SJSA1 (cell line): ENCODE measurements at regions not wholly inside any gene's neighbourhood (a gene's known extent, or its start where the extent isn't known, plus 50 kb on each side); places are given as distances from the start of the nearest gene placed in this dataset.
"Not testable (repeated sequence)": the region's sequence is repeated elsewhere in the genome, so short reads cannot be mapped to it uniquely, and the experiment has no call there.

Experiments used
- DNase-seq, 2 experiments: peaks; one replicate each; pipeline ENCODE4 v3.0.0-alpha.2; 2015 to 2020; ENCODE audit warnings: low spot score in 2 of 2, low read depth in 1 of 2
- H3K27ac ChIP-seq: fragments of 250-450 bp; sonication (Bioruptor Pico); 2 replicates; pipeline ENCODE4 v1.5.1; 2020; ENCODE audit warnings: mild to moderate bottlenecking, moderate library complexity
- H3K27me3 ChIP-seq: fragments of 250-450 bp; sonication (Bioruptor Pico); replicated peaks from 2 replicates; pipeline ENCODE4 v1.5.1; 2020; ENCODE audit warnings: mild to moderate bottlenecking, moderate library complexity
- H3K36me3 ChIP-seq: fragments of 250-450 bp; sonication (Bioruptor Pico); 2 replicates; pipeline ENCODE4 v1.5.1; 2020; ENCODE audit warnings: mild to moderate bottlenecking
- H3K4me1 ChIP-seq: fragments of 250-450 bp; sonication (Bioruptor Pico); replicated peaks from 2 replicates; pipeline ENCODE4 v1.6.1; 2021; ENCODE audit warnings: mild to moderate bottlenecking
- H3K4me3 ChIP-seq: fragments of 250-450 bp; sonication (Bioruptor Pico); 2 replicates; pipeline ENCODE4 v1.5.1; 2020; ENCODE audit warnings: mild to moderate bottlenecking
- H3K9me3 ChIP-seq: fragments of 250-450 bp; sonication (Bioruptor Pico); replicated peaks from 2 replicates; pipeline ENCODE4 v1.5.1; 2020; ENCODE audit warnings: mild to moderate bottlenecking

GRCh38 chr7:79400-80055 lies 112.8 kb upstream of the FAM20C start:
- DNase-seq = peak in 1 of 2 experiments; percentile 7
- H3K4me3 ChIP-seq, H3K27ac ChIP-seq, H3K36me3 ChIP-seq, H3K27me3 ChIP-seq, H3K9me3 ChIP-seq, H3K4me1 ChIP-seq: not testable (repeated sequence)

GRCh38 chr7:80259-81067 lies 111.9 kb upstream of the FAM20C start:
- Histone ChIP-seq H3K36me3 (no peaks in the 10 kb centered on the region), H3K9me3 (no peaks in the 10 kb centered on the region), H3K27me3 (no peaks in the 10 kb centered on the region), H3K27ac (no peak overlapping the region), H3K4me3 (no peak overlapping the region), H3K4me1 (no peaks in the 10 kb centered on the region)
- DNase-seq = peak in 1 of 2 experiments; percentile 30

DNA sequence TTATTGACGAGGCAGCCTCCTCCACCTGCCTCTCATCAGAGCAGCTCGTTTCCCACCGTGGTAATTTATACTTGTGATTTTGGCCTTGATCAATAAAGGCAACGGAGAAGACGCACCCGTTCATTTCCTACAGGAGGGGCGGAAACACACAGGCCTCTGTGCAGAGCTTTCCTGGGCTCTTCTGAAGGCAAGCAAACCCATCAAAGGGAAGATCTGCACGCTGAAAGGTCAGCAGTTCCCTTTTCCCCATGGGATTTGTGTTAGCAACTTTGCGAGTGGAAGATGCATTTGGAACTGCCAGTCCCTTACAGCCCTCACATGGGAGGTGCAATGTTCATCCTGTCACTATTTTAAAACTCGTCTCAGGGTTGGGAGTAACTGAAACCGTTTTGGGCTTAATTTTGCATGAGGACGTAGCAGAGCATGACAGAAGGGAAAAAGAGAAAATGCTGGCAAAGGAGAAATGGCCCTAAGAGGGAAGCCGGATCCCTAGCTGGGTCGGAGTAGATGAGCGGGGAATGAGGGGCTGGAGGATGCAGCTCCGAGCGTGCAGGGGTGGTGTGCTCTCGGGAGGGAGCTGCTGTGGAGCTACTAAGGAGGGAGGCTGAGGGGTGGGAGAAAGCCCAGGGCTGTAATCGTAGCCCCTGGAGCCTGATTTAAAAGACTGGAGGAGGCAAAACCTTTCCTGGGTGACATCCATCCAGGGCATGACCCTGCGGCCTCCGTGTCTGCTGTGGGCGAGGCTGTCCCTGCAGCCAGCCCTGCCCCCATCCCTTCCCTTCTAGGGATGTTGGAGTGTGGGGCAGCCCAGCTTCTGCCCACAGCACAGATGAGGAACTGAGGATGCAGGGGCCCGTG lies 111.1 kb upstream of the FAM20C start:
- DNase-seq = peak in 1 of 2 experiments; percentile 25
- H3K27ac ChIP-seq = no peak overlapping the region
- no peaks in the 10 kb centered on the region for H3K9me3 ChIP-seq
- H3K36me3 ChIP-seq = no peaks in the 10 kb centered on the region
- H3K27me3 ChIP-seq = no peaks in the 10 kb centered on the region
- H3K4me3 ChIP-seq = no peak overlapping the region
- H3K4me1 ChIP-seq = no peaks in the 10 kb centered on the region

- DNase-seq = peak in 1 of 2 experiments; percentile 42
- no peaks in the 10 kb centered on the region for H3K27me3 ChIP-seq
- no peak overlapping the region for H3K27ac ChIP-seq
- H3K36me3 ChIP-seq = no peaks in the 10 kb centered on the region
- no peak overlapping the region for H3K4me3 ChIP-seq
- no peaks in the 10 kb centered on the region for H3K9me3 ChIP-seq
- H3K4me1 ChIP-seq = no peaks in the 10 kb centered on the region
Measured at GRCh38 chr7:81926-82756, 110.2 kb upstream of the FAM20C start.

- no peaks in the 10 kb centered on the region for H3K36me3 ChIP-seq
- no peak overlapping the region for H3K4me3 ChIP-seq
- no peaks in the 10 kb centered on the region for H3K27me3 ChIP-seq
- H3K9me3 ChIP-seq = no peaks in the 10 kb centered on the region
- peak in 1 of 2 experiments; percentile 33 for DNase-seq
- H3K4me1 ChIP-seq = no peaks in the 10 kb centered on the region
- H3K27ac ChIP-seq = no peak overlapping the region
Measured at GRCh38 chr7:82757-83155, 109.6 kb upstream of the FAM20C start.

DNA sequence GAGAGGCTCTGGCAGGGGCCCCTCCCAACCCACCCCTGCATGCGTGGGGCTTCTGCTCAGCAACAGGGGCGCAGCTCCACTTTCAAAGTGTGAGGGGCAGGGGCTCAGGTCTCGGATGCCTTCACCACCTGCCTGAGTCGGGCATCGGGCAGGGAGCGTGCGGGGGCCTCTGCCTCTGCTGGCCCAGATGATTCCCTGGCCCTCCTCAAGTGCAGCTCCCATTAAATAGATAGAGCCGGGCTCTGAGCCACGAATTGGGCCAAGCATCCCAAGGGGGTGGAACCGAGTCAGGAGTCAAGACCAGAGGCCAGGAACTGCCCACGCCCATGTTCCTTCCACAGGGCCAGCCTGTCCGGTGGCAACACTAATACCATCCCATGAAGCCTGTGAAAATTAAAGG lies 108.9 kb upstream of the FAM20C start:
- Histone ChIP-seq H3K4me1 (peaks cover 4% of the 10 kb centered on the region), H3K36me3 (no peaks in the 10 kb centered on the region), H3K9me3 (no peaks in the 10 kb centered on the region), H3K27me3 (no peaks in the 10 kb centered on the region), H3K27ac (no peak overlapping the region), H3K4me3 (no peak overlapping the region)
- peak in 1 of 2 experiments; percentile 32 for DNase-seq

- Histone ChIP-seq H3K4me1 (peaks cover 11% of the 10 kb centered on the region), H3K4me3 (no peak overlapping the region), H3K27me3 (no peaks in the 10 kb centered on the region), H3K9me3 (no peaks in the 10 kb centered on the region), H3K36me3 (no peaks in the 10 kb centered on the region), H3K27ac (no peak overlapping the region)
- peak in 1 of 2 experiments; percentile 36 for DNase-seq
Measured at GRCh38 chr7:83861-84632, 108.3 kb upstream of the FAM20C start.

GRCh38 chr7:84633-85020 lies 107.7 kb upstream of the FAM20C start:
- no peaks in the 10 kb centered on the region for H3K9me3 ChIP-seq

GRCh38 chr7:85074-85882 lies 107.1 kb upstream of the FAM20C start:
- peak in 1 of 2 experiments; percentile 39 for DNase-seq
- Histone ChIP-seq H3K4me3 (no peak overlapping the region), H3K27me3 (no peaks in the 10 kb centered on the region), H3K27ac (no peak overlapping the region), H3K36me3 (no peaks in the 10 kb centered on the region), H3K9me3 (no peaks in the 10 kb centered on the region), H3K4me1 (peaks cover 23% of the 10 kb centered on the region)

More at GRCh38 chr7:84633-85020, 107.7 kb upstream of the FAM20C start:
- H3K4me3 ChIP-seq = no peak overlapping the region
- H3K4me1 ChIP-seq = peaks cover 16% of the 10 kb centered on the region
- H3K36me3 ChIP-seq = no peaks in the 10 kb centered on the region
- H3K27me3 ChIP-seq = no peaks in the 10 kb centered on the region
- no peak overlapping the region for H3K27ac ChIP-seq
- DNase-seq = no peak

DNA sequence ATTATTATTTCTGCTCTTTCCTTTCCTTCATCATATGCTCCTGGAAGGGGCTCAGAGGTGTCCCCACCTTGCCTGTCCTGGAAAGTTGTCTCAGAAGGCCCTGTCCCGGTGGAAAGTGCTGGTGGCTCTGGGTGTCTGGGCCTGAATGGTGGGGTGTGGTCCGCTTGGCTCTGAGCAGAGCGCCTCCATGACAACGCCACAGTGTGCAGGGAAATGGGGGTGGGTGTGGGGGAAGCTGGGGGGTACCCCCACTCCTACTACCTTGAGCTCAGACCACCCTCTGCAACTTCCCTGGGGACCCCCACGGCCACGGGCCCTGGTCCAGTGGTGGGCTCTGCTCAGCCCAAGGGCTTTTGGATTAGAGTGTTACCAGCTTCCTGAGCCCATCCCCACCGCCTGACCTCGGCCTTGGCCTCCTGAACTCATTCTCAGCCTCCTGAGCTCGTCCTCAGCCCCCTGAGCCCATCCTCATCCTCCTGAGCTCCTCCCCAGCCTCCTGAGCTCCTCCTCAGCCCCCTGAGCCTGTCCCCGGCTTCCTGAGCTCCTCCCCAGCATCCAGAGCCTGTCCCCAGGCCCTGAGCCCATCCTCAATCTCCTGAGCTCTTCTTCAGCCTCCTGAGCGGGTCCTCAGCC lies 106.4 kb upstream of the FAM20C start:
- Histone ChIP-seq H3K4me3 (no peak overlapping the region), H3K4me1 (peaks cover 30% of the 10 kb centered on the region), H3K9me3 (no peaks in the 10 kb centered on the region), H3K27me3 (no peaks in the 10 kb centered on the region), H3K27ac (no peak overlapping the region), H3K36me3 (no peaks in the 10 kb centered on the region)
- peak in 1 of 2 experiments; percentile 34 for DNase-seq

DNA sequence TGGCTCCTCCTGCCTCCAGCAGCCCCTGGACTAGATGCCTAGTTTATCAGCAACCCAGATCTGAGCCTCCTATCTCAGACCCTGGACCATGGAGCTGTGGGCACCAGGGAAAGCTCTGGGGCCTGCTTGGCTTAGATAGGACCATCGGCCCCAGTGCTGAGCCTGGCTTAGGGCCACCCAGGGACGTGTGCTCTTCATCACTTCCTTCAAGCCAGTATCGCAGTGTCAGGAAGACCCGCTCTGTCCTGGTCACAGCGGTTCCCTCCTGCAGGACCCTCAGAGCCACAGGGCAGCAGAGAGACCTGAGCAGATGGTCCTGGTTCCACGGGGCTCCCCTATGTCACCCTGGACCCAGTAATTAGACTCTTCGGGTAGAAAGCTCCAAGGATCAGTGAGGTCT lies 105.7 kb upstream of the FAM20C start:
- Histone ChIP-seq H3K36me3 (no peaks in the 10 kb centered on the region), H3K27ac (no peak overlapping the region), H3K4me1 (peaks cover 31% of the 10 kb centered on the region), H3K27me3 (no peaks in the 10 kb centered on the region), H3K9me3 (no peaks in the 10 kb centered on the region), H3K4me3 (no peak overlapping the region)
- peak in 1 of 2 experiments; percentile 25 for DNase-seq

- Histone ChIP-seq H3K27ac (no peak overlapping the region), H3K4me1 (peaks cover 31% of the 10 kb centered on the region), H3K4me3 (no peak overlapping the region), H3K27me3 (no peaks in the 10 kb centered on the region), H3K36me3 (no peaks in the 10 kb centered on the region), H3K9me3 (no peaks in the 10 kb centered on the region)
- no peak for DNase-seq
Measured at GRCh38 chr7:87047-87446, 105.3 kb upstream of the FAM20C start.
